ENCODE measurements at regions not wholly inside any gene's neighbourhood (a gene's known extent, or its start where the extent isn't known, plus 50 kb on each side); places are given as distances from the start of the nearest gene placed in this dataset.

GRCh38 chr10:8393531-8393930, 339.0 kb downstream of the GATA3 start:
- H2BK120ac ChIP-seq (ENCODE audit: insufficient read depth, low read length, poor library complexity) = no peak overlapping the region
- no peaks in the 10 kb centered on the region for H3K27me3 ChIP-seq (ENCODE audit: insufficient read depth, low read length)
- no peaks in the 10 kb centered on the region for H3K9me3 ChIP-seq (ENCODE audit: insufficient read depth, low read depth, low read length)
- H3K18ac ChIP-seq (ENCODE audit: low read length) = no peak overlapping the region
- H3K4me1 ChIP-seq (ENCODE audit: control insufficient read depth in 1 of 2, insufficient read depth in 2 of 2, low read length in 2 of 2) = peaks cover 5 to 6% of the 10 kb centered on the region in 2 experiments
- H3K9ac ChIP-seq (ENCODE audit: low read length) = no peak overlapping the region
- no peak overlapping the region for H3K27ac ChIP-seq (ENCODE audit: low read depth, low read length)
- H3K4me2 ChIP-seq (ENCODE audit: low read length) = no peak overlapping the region
- peaks cover 2% of the 10 kb centered on the region for H3K79me1 ChIP-seq (ENCODE audit: low read length)
- H3K14ac ChIP-seq (ENCODE audit: low read length) = no peak overlapping the region
- H2AK5ac ChIP-seq (ENCODE audit: low read length) = no peak overlapping the region
- H2BK12ac ChIP-seq (ENCODE audit: low read length) = no peak overlapping the region
- H2BK5ac ChIP-seq (ENCODE audit: low read depth, low read length, poor library complexity) = no peak overlapping the region
- H3K4ac ChIP-seq (ENCODE audit: low read depth, low read length) = no peak overlapping the region
- WGBS (ENCODE audit: extremely low coverage, insufficient coverage, insufficient read length) = no CpG with 5 or more reads among the region's 2 CpGs
- no peak overlapping the region for H3K4me3 ChIP-seq (ENCODE audit: low read depth, low read length)
- no peak overlapping the region for H4K91ac ChIP-seq (ENCODE audit: low read depth, low read length)
- H3K23ac ChIP-seq (ENCODE audit: low read length) = no peak overlapping the region
- no peak for DNase-seq
- no peaks in the 10 kb centered on the region for H3K36me3 ChIP-seq (ENCODE audit: control insufficient read depth in 1 of 2, insufficient read depth in 2 of 2, low read length in 2 of 2)
- no peak overlapping the region for H4K12ac ChIP-seq (ENCODE audit: low read depth, low read length)
- H3K79me2 ChIP-seq (ENCODE audit: control insufficient read depth, insufficient read depth, low read length, poor library complexity) = no peaks in the 10 kb centered on the region
- H4K8ac ChIP-seq (ENCODE audit: low read depth, low read length) = no peak overlapping the region
- H2AFZ ChIP-seq (ENCODE audit: insufficient read depth, low read length, poor library complexity) = no peak overlapping the region

GRCh38 chr10:8396675-8397074, 342.2 kb downstream of the GATA3 start:
- Histone ChIP-seq H3K23ac (ENCODE audit: low read length) (no peak overlapping the region), H3K9ac (ENCODE audit: low read length) (no peak overlapping the region), H3K79me1 (ENCODE audit: low read length) (peaks cover 4% of the 10 kb centered on the region), H3K4me3 (ENCODE audit: low read depth, low read length) (no peak overlapping the region), H2BK5ac (ENCODE audit: low read depth, low read length, poor library complexity) (no peak overlapping the region), H4K8ac (ENCODE audit: low read depth, low read length) (no peak overlapping the region), H3K36me3 (ENCODE audit: control insufficient read depth in 1 of 2, insufficient read depth in 2 of 2, low read length in 2 of 2) (no peaks in the 10 kb centered on the region), H3K14ac (ENCODE audit: low read length) (no peak overlapping the region), H2BK12ac (ENCODE audit: low read length) (no peak overlapping the region), H2AFZ (ENCODE audit: insufficient read depth, low read length, poor library complexity) (no peak overlapping the region), H3K27me3 (ENCODE audit: insufficient read depth, low read length) (no peaks in the 10 kb centered on the region), H3K4me1 (ENCODE audit: control insufficient read depth in 1 of 2, insufficient read depth in 2 of 2, low read length in 2 of 2) (peaks cover 6 to 10% of the 10 kb centered on the region in 2 experiments), H3K27ac (ENCODE audit: low read depth, low read length) (no peak overlapping the region), H3K79me2 (ENCODE audit: control insufficient read depth, insufficient read depth, low read length, poor library complexity) (no peaks in the 10 kb centered on the region), H3K18ac (ENCODE audit: low read length) (no peak overlapping the region), H3K4me2 (ENCODE audit: low read length) (no peak overlapping the region), H3K4ac (ENCODE audit: low read depth, low read length) (no peak overlapping the region), H3K9me3 (ENCODE audit: insufficient read depth, low read depth, low read length) (no peaks in the 10 kb centered on the region), H2AK5ac (ENCODE audit: low read length) (no peak overlapping the region), H4K12ac (ENCODE audit: low read depth, low read length) (no peak overlapping the region), H2BK120ac (ENCODE audit: insufficient read depth, low read length, poor library complexity) (no peak overlapping the region), H4K91ac (ENCODE audit: low read depth, low read length) (no peak overlapping the region)
- DNase-seq = peak; percentile 66 to 90
- no CpG with 5 or more reads among the region's 1 CpG for WGBS (ENCODE audit: extremely low coverage, insufficient coverage, insufficient read length)

GRCh38 chr10:8398771-8399170, 344.3 kb downstream of the GATA3 start:
- H2AFZ ChIP-seq (ENCODE audit: insufficient read depth, low read length, poor library complexity) = no peak overlapping the region
- H3K79me1 ChIP-seq (ENCODE audit: low read length) = peaks cover 2% of the 10 kb centered on the region
- no CpG with 5 or more reads among the region's 1 CpG for WGBS (ENCODE audit: extremely low coverage, insufficient coverage, insufficient read length)
- H3K27ac ChIP-seq (ENCODE audit: low read depth, low read length) = no peak overlapping the region
- no peak overlapping the region for H3K18ac ChIP-seq (ENCODE audit: low read length)
- H4K8ac ChIP-seq (ENCODE audit: low read depth, low read length) = no peak overlapping the region
- H2BK120ac ChIP-seq (ENCODE audit: insufficient read depth, low read length, poor library complexity) = no peak overlapping the region
- H3K14ac ChIP-seq (ENCODE audit: low read length) = no peak overlapping the region
- H3K4me1 ChIP-seq (ENCODE audit: control insufficient read depth in 1 of 2, insufficient read depth in 2 of 2, low read length in 2 of 2) = peaks cover 2 to 12% of the 10 kb centered on the region in 2 experiments
- no peak overlapping the region for H3K23ac ChIP-seq (ENCODE audit: low read length)
- no peak overlapping the region for H4K12ac ChIP-seq (ENCODE audit: low read depth, low read length)
- H3K36me3 ChIP-seq (ENCODE audit: control insufficient read depth in 1 of 2, insufficient read depth in 2 of 2, low read length in 2 of 2) = no peaks in the 10 kb centered on the region
- H4K91ac ChIP-seq (ENCODE audit: low read depth, low read length) = no peak overlapping the region
- no peaks in the 10 kb centered on the region for H3K79me2 ChIP-seq (ENCODE audit: control insufficient read depth, insufficient read depth, low read length, poor library complexity)
- no peak overlapping the region for H3K4me2 ChIP-seq (ENCODE audit: low read length)
- H2BK5ac ChIP-seq (ENCODE audit: low read depth, low read length, poor library complexity) = no peak overlapping the region
- H3K9ac ChIP-seq (ENCODE audit: low read length) = no peak overlapping the region
- DNase-seq = no peak
- H2AK5ac ChIP-seq (ENCODE audit: low read length) = no peak overlapping the region
- no peak overlapping the region for H3K4ac ChIP-seq (ENCODE audit: low read depth, low read length)
- H2BK12ac ChIP-seq (ENCODE audit: low read length) = no peak overlapping the region
- no peaks in the 10 kb centered on the region for H3K27me3 ChIP-seq (ENCODE audit: insufficient read depth, low read length)
- H3K4me3 ChIP-seq (ENCODE audit: low read depth, low read length) = no peak overlapping the region
- no peaks in the 10 kb centered on the region for H3K9me3 ChIP-seq (ENCODE audit: insufficient read depth, low read depth, low read length)

GRCh38 chr10:8400151-8400550, 345.7 kb downstream of the GATA3 start:
- Histone ChIP-seq H2BK12ac (ENCODE audit: low read length) (peak overlapping the region; percentile 3), H4K12ac (ENCODE audit: low read depth, low read length) (no peak overlapping the region), H2BK5ac (ENCODE audit: low read depth, low read length, poor library complexity) (no peak overlapping the region), H3K18ac (ENCODE audit: low read length) (no peak overlapping the region), H4K91ac (ENCODE audit: low read depth, low read length) (peak overlapping the region; percentile 26), H3K9me3 (ENCODE audit: insufficient read depth, low read depth, low read length) (no peaks in the 10 kb centered on the region), H3K36me3 (ENCODE audit: control insufficient read depth in 1 of 2, insufficient read depth in 2 of 2, low read length in 2 of 2) (no peaks in the 10 kb centered on the region), H3K4me3 (ENCODE audit: low read depth, low read length) (no peak overlapping the region), H4K8ac (ENCODE audit: low read depth, low read length) (peak overlapping the region; percentile 17), H3K27ac (ENCODE audit: low read depth, low read length) (no peak overlapping the region), H3K14ac (ENCODE audit: low read length) (no peak overlapping the region), H3K4me1 (ENCODE audit: control insufficient read depth in 1 of 2, insufficient read depth in 2 of 2, low read length in 2 of 2) (peaks cover 2 to 16% of the 10 kb centered on the region in 2 experiments), H3K9ac (ENCODE audit: low read length) (no peak overlapping the region), H2AFZ (ENCODE audit: insufficient read depth, low read length, poor library complexity) (no peak overlapping the region), H3K79me2 (ENCODE audit: control insufficient read depth, insufficient read depth, low read length, poor library complexity) (no peaks in the 10 kb centered on the region), H2AK5ac (ENCODE audit: low read length) (no peak overlapping the region), H2BK120ac (ENCODE audit: insufficient read depth, low read length, poor library complexity) (no peak overlapping the region), H3K4ac (ENCODE audit: low read depth, low read length) (peak overlapping the region; percentile 3), H3K27me3 (ENCODE audit: insufficient read depth, low read length) (no peaks in the 10 kb centered on the region), H3K79me1 (ENCODE audit: low read length) (peaks cover 4% of the 10 kb centered on the region), H3K4me2 (ENCODE audit: low read length) (no peak overlapping the region), H3K23ac (ENCODE audit: low read length) (no peak overlapping the region)
- DNase-seq = no peak
- WGBS (ENCODE audit: extremely low coverage, insufficient coverage, insufficient read length) = no CpG with 5 or more reads among the region's 6 CpGs
